ENCODE measurements at regions not wholly inside any gene's neighbourhood (a gene's known extent, or its start where the extent isn't known, plus 50 kb on each side); places are given as distances from the start of the nearest gene placed in this dataset.
A peak's percentile ranks its signal among the peaks of the same experiment; 100 is the strongest.
"Not testable (repeated sequence)": the region's sequence is repeated elsewhere in the genome, so short reads cannot be mapped to it uniquely, and the experiment has no call there.

DNA sequence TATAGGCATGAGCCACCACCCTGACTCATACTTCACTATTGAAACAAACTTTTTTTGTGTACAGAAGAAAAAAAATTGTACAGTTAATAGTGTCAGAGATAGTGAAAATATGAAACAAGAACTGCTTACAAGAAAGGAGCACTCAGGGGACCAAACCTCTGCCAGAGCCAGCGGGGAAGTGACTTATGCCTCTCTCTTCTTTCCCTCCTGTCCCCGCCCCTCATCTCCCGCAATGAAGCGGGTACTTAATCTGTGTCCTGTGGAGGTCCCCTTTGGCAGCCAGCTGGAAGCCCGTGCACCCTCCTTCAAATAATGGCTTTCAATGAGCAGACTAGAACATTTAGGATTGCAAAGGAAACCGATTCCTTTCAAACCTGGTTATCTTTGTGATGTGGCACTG lies 51.5 kb downstream of the PPIAL4A start:
- DNase-seq = not testable (repeated sequence)

GRCh38 chr1:120941836-120942217 lies 52.3 kb downstream of the PPIAL4A start:
- DNase-seq = not testable (repeated sequence)

DNA sequence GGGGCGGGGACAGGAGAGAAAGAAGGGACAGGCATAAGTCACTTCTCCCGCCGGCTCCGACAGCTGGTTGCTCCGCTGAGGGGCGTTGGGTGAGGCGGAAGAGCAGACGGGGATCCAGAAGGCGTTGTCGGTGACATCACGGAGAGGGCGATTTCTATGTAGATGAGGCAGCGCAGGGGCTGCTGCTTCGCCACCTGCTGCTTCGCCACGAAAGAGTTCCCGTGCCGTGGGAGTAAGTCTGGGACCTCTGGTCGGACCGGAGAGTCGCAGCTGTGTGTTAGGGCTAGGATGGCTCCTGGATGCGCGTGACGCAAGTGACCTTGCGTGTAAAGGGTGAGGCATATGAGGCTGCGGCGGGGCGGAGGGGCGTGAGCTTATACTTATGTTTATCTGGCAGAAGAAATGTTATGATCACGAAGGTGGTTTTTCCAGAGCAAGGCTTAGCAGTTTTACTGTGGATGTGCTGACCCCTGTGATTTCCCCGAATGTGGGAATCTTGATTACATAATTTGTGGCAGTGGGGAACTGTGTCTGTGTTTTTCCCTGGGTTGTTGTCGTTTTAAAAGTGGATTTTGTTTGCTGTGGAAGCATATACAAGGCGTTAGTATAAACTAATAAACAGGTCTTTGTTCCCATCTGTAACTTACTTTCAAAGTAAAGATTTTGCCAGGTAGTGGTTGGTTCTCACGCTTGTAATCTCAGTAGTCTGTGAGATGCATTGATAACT lies 52.8 kb downstream of the PPIAL4A start:
- DNase-seq = peak; percentile 79

- not testable (repeated sequence) for DNase-seq
These were observed 53.4 kb downstream of the PPIAL4A start for GRCh38 chr1:120942945-120943319.

GRCh38 chr1:120944691-120945090 lies 55.1 kb downstream of the PPIAL4A start:
- DNase-seq = not testable (repeated sequence)

- DNase-seq = not testable (repeated sequence)
These were observed 55.6 kb downstream of the PPIAL4A start for GRCh38 chr1:120945122-120945521.

GRCh38 chr1:120947114-120947513 lies 57.5 kb downstream of the PPIAL4A start:
- DNase-seq = not testable (repeated sequence)

GRCh38 chr1:120949724-120950123 lies 60.2 kb downstream of the PPIAL4A start:
- DNase-seq = not testable (repeated sequence)

DNA sequence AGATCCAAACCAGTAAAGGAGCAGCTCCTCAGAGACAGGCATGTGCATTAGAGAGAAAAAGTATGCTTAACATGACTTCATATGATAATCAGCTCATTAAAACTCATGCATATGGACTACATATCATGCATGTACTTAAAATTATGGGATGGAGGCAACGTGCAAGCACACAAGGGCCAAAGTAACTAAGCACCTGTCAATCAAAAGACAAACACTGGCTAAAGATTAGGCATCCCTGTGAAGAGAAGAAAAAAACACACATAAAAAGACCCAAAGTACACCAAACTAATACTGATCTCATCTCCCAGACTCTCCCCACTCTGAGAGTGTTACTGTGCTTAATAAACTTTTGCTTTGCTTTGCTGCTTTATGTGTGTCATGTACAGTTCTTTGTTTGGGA lies 61.1 kb downstream of the PPIAL4A start:
- not testable (repeated sequence) for DNase-seq

- not testable (repeated sequence) for DNase-seq
These were observed 61.5 kb downstream of the PPIAL4A start for GRCh38 chr1:120951100-120951499.

GRCh38 chr1:120952207-120952870 lies 62.8 kb downstream of the PPIAL4A start:
- DNase-seq = not testable (repeated sequence)

DNA sequence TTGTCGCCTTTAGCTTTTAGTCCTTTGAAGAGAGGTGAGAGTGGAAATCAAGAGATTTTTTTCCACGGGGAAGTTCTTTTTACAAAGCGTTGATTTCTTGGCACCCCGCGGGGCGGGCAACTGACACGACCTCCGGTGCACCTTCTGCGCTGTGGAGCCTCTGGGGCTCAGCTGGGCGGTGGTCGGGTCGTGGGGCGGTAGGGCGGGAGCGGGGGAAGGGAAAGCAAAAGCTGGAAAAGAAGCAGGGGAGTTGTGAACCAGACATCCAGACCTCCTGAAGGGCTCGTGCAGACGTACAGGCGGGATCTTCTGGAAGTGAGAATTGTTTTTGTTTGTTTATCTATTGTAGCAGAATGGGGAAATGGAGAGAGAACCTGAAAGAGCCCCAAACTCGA lies 63.3 kb downstream of the PPIAL4A start:
- DNase-seq = not testable (repeated sequence)

DNA sequence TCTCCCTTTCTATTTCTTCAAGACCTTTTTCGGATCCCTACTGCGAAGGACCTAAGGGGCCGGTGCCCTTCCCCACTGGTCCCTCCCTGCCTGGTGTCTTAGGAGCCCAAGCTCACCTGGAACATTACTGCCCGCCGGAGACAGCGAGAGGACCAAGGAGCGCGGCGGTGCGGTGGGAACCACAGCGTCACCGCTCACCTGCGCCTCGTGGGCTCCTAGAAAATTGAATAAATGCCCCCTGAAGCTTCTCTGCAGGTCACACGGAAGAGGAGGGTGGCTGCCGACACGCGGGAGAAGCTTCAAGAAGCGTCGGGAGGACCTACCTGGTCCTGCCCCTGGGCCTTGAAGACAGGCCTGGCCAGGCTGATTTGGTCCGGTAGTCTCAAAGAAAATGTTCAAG lies 65.2 kb downstream of the PPIAL4A start:
- no peak for DNase-seq

DNA sequence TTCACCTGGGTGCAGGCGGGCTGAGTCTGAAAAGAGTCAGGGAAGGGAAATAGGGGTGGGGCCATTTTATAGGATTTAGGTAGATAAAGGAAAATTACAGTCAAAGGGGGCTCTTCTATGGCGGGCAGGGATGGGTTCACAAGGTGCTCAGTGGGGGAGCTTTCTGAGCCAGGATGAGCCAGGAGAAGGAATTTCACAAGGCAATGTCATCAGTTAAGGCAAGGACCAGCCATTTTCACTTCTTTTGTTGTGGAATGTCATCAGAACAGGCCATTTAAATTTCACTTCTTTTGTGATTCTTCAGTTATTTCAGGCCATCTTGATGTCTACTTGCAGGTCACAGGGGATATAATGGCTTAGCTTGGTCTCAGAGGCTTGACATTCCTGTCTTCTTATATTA lies 66.4 kb downstream of the PPIAL4A start:
- DNase-seq = not testable (repeated sequence)

- not testable (repeated sequence) for DNase-seq
These were observed 76.4 kb downstream of the PPIAL4A start for GRCh38 chr1:120966018-120966417.

GRCh38 chr1:120972863-120973262 lies 83.3 kb downstream of the PPIAL4A start:
- DNase-seq = not testable (repeated sequence)

- not testable (repeated sequence) for DNase-seq
These were observed 84.3 kb downstream of the PPIAL4A start for GRCh38 chr1:120973836-120974235.

GRCh38 chr1:120977279-120977678 lies 87.7 kb downstream of the PPIAL4A start:
- not testable (repeated sequence) for DNase-seq

- DNase-seq = not testable (repeated sequence)
These were observed 92.0 kb downstream of the PPIAL4A start for GRCh38 chr1:120981489-120982094.

DNA sequence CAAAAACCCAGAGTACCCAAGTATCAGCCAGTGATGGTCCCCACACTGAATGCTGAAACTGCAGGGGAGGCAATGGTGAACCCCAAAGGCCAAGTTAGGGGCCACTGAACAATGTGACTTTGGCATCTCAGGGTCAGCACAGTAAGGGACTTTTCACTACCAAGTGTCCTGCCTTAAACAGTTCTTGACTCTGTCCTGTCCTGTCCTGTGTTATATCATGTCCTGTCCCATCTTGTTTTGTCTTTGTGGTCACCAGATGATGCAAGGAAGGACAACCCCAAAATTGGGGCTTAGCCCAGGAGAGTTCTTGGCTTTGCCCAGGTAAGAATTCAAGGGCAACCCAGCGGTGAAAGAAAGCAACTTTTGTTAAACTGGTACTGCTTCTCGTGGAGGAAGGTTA lies 105.0 kb downstream of the PPIAL4A start:
- not testable (repeated sequence) for DNase-seq

- not testable (repeated sequence) for DNase-seq
These were observed 105.5 kb downstream of the PPIAL4A start for GRCh38 chr1:120995025-120995424.

DNA sequence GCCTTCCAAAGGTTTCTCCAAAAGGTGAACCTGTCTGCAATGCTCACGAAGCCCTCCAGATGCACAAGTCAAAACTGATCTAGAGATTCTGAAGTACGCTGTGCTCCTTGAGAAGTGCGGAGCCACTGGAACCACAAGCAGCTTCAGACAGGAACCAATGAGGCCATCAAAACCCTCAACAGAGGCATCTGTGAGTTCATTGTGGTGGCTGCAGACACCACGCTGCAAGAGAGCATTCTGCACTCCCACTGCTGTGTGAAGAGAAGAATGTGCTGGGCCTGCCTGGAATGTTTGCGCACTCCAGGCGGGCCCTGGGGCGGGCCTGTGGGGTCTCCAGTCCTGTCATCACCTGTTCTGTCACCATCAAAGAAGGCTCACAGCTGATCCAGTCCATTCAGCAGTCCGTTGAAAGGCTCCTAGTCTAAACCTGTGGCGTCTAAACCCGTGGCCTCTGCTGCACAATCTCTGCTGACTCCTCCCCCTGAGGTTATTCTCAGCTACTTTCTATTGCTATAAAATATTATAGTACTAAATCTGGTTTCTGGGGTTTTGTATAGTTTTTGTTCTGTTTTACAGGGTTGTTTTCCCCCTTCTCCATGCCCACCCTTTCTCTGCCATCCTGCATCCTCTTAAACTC lies 111.6 kb downstream of the PPIAL4A start:
- DNase-seq = not testable (repeated sequence)

- not testable (repeated sequence) for DNase-seq
These were observed 113.7 kb downstream of the PPIAL4A start for GRCh38 chr1:121003230-121003629.
